CD8-positive, alpha-beta memory T cell (primary cell): ENCODE measurements at regions not wholly inside any gene's neighbourhood (a gene's known extent, or its start where the extent isn't known, plus 50 kb on each side); places are given as distances from the start of the nearest gene placed in this dataset.

Experiments
- CTCF ChIA-PET: fragments of 350-600 bp; sonication (Branson Sonifier 250); formaldehyde crosslinking; loops from one replicate; lab custom pipeline; 2021; ENCODE audit warnings: antibody characterized with exemption; lab: Charles Lee
- POLR2A ChIA-PET: fragments of 350-600 bp; sonication (Branson Sonifier 250); formaldehyde crosslinking; loops from one replicate; lab custom pipeline; 2021; ENCODE audit warnings: antibody characterized with exemption; lab: Charles Lee
- DNase-seq, 5 donors: peaks; one replicate each; pipeline versions ENCODE4 v3.0.0 to v3.0.0-alpha.2; 2020 to 2022; ENCODE audit warnings: mixed read lengths in 1 of 5
- H3K27ac ChIP-seq: one replicate; pipeline ENCODE4 v1.7.0; 2013; ENCODE audit warnings: low read depth, mild to moderate bottlenecking, low read length, moderate library complexity
- H3K27me3 ChIP-seq: 2 replicates; pipeline ENCODE4 v1.7.0; 2013; ENCODE audit warnings: low read length, mild to moderate bottlenecking; ENCODE audit not compliant: insufficient read depth, poor library complexity, severe bottlenecking
- H3K36me3 ChIP-seq: 2 replicates; pipeline ENCODE4 v1.7.0; 2013; ENCODE audit warnings: mild to moderate bottlenecking, low read length, moderate library complexity; ENCODE audit not compliant: insufficient read depth
- H3K4me1 ChIP-seq: 2 replicates; pipeline ENCODE4 v1.7.0; 2013; ENCODE audit warnings: mild to moderate bottlenecking, low read length, moderate library complexity; ENCODE audit not compliant: insufficient read depth
- H3K4me3 ChIP-seq: 2 replicates; pipeline ENCODE4 v1.7.0; 2013; ENCODE audit warnings: mild to moderate bottlenecking, low read length
- H3K9me3 ChIP-seq: 2 replicates; pipeline ENCODE4 v1.7.0; 2013; ENCODE audit warnings: mild to moderate bottlenecking, low read length
- H3K27ac Mint-ChIP-seq, 8 donors: one replicate each; pipeline ENCODE4 v1.8.0; 2020 to 2021; ENCODE audit warnings: mixed read lengths in 8 of 8, mild to moderate bottlenecking in 6 of 8, inconsistent platforms in 3 of 8, moderate library complexity in 3 of 8
- H3K27me3 Mint-ChIP-seq, 2 donors: one replicate each; pipeline ENCODE4 v1.8.0; 2020 to 2021; ENCODE audit warnings: mixed read lengths in 2 of 2, mild to moderate bottlenecking in 1 of 2, moderate library complexity in 1 of 2
- H3K36me3 Mint-ChIP-seq, 3 donors: one replicate each; pipeline ENCODE4 v1.8.0; 2020 to 2021; ENCODE audit warnings: mixed read lengths in 3 of 3, inconsistent platforms in 1 of 3, mild to moderate bottlenecking in 1 of 3
- H3K4me1 Mint-ChIP-seq, 3 donors: one replicate each; pipeline ENCODE4 v1.8.0; 2020 to 2021; ENCODE audit warnings: mixed read lengths in 3 of 3, inconsistent platforms in 1 of 3, mild to moderate bottlenecking in 1 of 3
- H3K4me3 Mint-ChIP-seq, 7 donors: one replicate each; pipeline ENCODE4 v1.8.0; 2020 to 2021; ENCODE audit warnings: mixed read lengths in 7 of 7, mild to moderate bottlenecking in 6 of 7, moderate library complexity in 4 of 7, inconsistent platforms in 2 of 7
- H3K9me3 Mint-ChIP-seq, 5 donors: one replicate each; pipeline ENCODE4 v1.8.0; 2020 to 2022; ENCODE audit warnings: mixed read lengths in 5 of 5, mild to moderate bottlenecking in 3 of 5, moderate library complexity in 2 of 5, inconsistent platforms in 1 of 5

DNA sequence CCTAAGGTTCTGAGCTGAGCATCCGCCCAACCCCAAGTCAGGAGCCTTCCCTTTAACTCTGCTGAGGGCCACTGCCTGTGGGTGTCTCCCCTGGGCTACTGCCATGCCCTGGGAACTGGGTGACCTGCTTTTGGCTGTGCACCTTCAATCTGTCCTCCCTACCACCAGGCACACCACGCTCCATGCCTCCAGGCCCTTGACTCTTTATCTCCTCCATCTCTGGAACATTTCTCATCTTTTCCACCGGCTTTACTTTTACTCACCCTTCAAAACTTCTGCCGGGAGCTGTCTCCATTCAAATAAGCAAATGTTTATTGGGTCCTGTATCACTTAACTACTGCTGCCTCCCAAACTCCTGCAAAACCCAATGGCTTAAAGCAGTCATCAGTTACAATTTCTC lies 83.3 kb upstream of the NHSL1 start:
- CTCF ChIA-PET: no interaction called here

DNA sequence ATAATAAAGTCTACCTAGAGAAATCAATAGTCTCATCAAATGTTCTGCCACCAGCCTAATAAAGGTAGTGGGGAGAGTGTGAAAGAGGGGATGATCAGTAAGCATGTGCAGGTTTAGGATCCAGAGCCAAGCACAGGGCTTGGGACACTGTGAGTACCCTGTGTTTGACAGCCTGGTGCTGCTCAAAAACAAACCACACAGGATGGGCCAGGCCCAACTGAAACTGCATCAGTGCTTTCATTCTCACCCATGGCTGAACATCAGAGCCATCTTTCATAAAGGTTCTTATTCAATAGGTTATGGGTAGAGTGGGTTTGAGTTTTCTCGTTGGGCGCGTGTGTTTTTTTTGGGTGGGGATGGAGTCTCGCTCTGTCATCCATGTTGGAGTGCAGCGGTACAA lies 87.3 kb upstream of the NHSL1 start:
- Histone ChIP-seq H3K27ac (no peak overlapping the region), H3K4me3 (no peak overlapping the region), H3K4me1 (no peaks in the 10 kb centered on the region), H3K36me3 (no peaks in the 10 kb centered on the region), H3K9me3 (no peaks in the 10 kb centered on the region), H3K27me3 (no peaks in the 10 kb centered on the region)
- Mint-ChIP-seq H3K4me3 (no peak overlapping the region), H3K27ac (no peak overlapping the region), H3K4me1 (peaks cover 3 to 11% (median 8%) of the 10 kb centered on the region in 3 donors), H3K9me3 (no peaks in the 10 kb centered on the region), H3K36me3 (no peaks in the 10 kb centered on the region), H3K27me3 (peaks cover 0 to 5% of the 10 kb centered on the region in 2 donors)
- ChIA-PET POLR2A (no interaction called here), CTCF (interaction anchor here (1.1 to 1.7 kb wide), 2 partner anchors 178 to 184 kb away, joined by 3 to 8 read pairs; no protein-coding TSS in a partner anchor)
- no peak for DNase-seq

More for the DNA sequence above, 83.3 kb upstream of the NHSL1 start:
- no peaks in the 10 kb centered on the region for H3K27me3 ChIP-seq
- POLR2A ChIA-PET: no interaction called here
- H3K4me3 Mint-ChIP-seq: no peak overlapping the region
- H3K4me1 ChIP-seq: no peaks in the 10 kb centered on the region
- H3K36me3 ChIP-seq: no peaks in the 10 kb centered on the region
- no peaks in the 10 kb centered on the region for H3K9me3 Mint-ChIP-seq
- no peak overlapping the region for H3K4me3 ChIP-seq
- H3K9me3 ChIP-seq: no peaks in the 10 kb centered on the region
- no peaks in the 10 kb centered on the region for H3K4me1 Mint-ChIP-seq
- H3K27me3 Mint-ChIP-seq: peaks cover 0 to 2% of the 10 kb centered on the region in 2 donors
- H3K36me3 Mint-ChIP-seq: peaks cover 0 to 3% (median 0%) of the 10 kb centered on the region in 3 donors
- H3K27ac Mint-ChIP-seq: peak overlapping the region in 1 of 8 donors; percentile 33
- H3K27ac ChIP-seq: no peak overlapping the region
- no peak for DNase-seq

DNA sequence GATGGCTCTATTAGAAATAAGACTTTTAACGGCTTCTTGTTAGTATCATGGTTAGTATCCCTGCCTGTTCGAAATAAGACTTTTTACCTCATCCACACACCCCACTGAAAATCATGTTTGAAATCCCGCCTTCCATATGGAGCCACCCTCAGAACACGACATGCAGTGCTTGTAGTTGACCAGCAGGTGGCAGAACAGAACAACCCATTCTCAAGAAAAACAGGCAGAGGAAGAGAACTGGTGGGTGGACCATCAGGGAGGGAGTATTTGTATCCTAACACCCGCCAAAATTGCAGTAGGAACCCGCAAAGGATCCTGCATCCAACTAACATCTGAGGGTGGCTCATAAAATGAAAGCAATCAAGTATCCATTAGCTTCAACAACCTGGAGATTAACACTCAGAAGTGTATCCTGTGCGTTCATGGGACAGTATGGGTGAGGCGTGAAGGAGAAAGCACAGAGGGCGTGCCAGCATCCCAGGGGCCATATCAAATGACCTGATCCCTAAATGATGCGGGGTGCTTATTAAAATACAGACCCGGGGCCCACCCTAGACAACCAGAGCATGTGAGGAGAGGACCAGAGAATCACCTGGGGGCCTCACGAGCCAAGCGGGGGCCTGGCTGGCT lies 89.6 kb upstream of the NHSL1 start:
- Histone ChIP-seq H3K27me3 (no peaks in the 10 kb centered on the region), H3K27ac (no peak overlapping the region), H3K4me1 (peaks cover 8% of the 10 kb centered on the region), H3K36me3 (no peaks in the 10 kb centered on the region), H3K4me3 (no peak overlapping the region), H3K9me3 (no peaks in the 10 kb centered on the region)
- POLR2A ChIA-PET: no interaction called here
- Mint-ChIP-seq H3K9me3 (no peaks in the 10 kb centered on the region), H3K27me3 (peaks cover 0 to 5% of the 10 kb centered on the region in 2 donors), H3K4me3 (peak overlapping the region in 1 of 7 donors; percentile 4), H3K4me1 (peaks cover 15 to 24% (median 21%) of the 10 kb centered on the region in 3 donors), H3K36me3 (no peaks in the 10 kb centered on the region), H3K27ac (no peak overlapping the region)
- peak; percentile 19 to 62 (median 43) for DNase-seq
- CTCF ChIA-PET: interaction anchor here (0.8 to 1.5 kb wide), 8 partner anchors 11 to 474 kb away, joined by 3 to 21 read pairs (median 4); no protein-coding TSS in a partner anchor

DNA sequence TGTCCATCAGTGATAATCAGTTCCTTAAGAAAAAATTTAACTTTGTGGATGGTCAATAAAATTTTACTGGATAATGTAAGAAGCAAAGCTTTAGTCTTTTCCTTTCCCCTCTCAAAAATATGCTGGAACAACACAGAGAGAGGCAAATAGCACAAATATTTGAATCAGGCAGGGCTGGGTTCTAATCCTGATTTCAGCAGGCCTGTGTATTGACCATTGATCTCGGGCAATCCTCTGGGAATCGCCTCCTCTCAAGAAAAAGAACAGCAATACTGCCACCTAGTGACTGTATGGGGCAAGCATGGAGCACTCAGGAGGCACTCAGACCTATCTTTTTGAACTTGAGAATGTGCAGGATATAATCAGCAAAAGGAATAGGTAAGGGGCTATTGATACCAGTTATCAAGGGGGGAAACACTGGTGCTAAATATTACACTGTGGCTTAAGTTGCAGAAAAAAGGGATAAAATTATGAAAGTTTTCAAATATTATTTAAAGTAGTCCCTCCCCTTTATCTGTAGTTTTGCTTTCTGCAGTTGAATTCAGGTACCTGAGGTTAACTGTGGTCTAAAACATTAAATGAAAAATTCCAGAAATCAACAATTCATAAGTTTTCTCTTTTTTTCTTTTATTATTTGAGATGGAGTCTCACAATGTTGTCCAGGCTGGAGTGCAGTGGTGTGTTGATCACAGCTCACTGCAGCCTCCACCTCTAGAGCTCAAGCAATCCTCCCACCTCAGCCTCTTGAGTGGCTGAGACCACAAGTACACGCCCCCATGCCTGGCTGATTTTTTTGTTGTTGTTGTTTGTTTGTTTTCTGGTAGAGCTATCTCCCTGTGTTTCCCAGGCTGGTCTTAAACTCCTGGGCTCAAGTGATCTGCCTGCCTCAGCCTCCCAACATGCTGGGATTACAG lies 91.8 kb upstream of the NHSL1 start:
- no peaks in the 10 kb centered on the region for H3K27me3 ChIP-seq
- peaks cover 5 to 6% of the 10 kb centered on the region in 2 donors for H3K27me3 Mint-ChIP-seq
- no peaks in the 10 kb centered on the region for H3K9me3 Mint-ChIP-seq
- no peak overlapping the region for H3K4me3 ChIP-seq
- no peak overlapping the region for H3K27ac ChIP-seq
- H3K36me3 ChIP-seq: no peaks in the 10 kb centered on the region
- POLR2A ChIA-PET: no interaction called here
- H3K9me3 ChIP-seq: no peaks in the 10 kb centered on the region
- H3K4me3 Mint-ChIP-seq: no peak overlapping the region
- no peak overlapping the region for H3K27ac Mint-ChIP-seq
- CTCF ChIA-PET: interaction anchor here (0.9 to 2.9 kb wide), 9 partner anchors 8 to 773 kb away, joined by 3 to 12 read pairs (median 3); no protein-coding TSS in a partner anchor
- peak; percentile 12 to 52 (median 16) for DNase-seq
- no peaks in the 10 kb centered on the region for H3K36me3 Mint-ChIP-seq
- H3K4me1 ChIP-seq: peaks cover 8% of the 10 kb centered on the region
- peaks cover 15 to 24% (median 21%) of the 10 kb centered on the region in 3 donors for H3K4me1 Mint-ChIP-seq

DNA sequence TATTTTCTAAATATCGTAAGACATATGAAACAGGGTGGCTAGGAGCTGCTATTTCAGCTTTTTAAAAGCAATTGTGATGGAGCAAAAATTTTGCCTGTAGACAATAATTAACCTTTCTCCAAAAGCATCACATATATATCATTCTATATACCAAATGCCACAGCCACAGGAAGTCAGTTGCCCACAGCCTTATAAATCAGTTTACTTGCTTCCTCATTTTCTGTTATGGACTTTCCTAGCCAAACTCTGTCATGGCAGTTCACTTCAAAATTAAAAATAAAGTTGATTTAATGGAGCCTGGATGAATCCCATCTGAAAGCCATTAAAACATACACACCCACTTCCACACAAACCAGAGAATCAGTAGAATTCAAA lies 93.4 kb upstream of the NHSL1 start:
- Mint-ChIP-seq H3K27ac (peak overlapping the region in 3 of 8 donors; percentile 5 to 58 (median 26)), H3K36me3 (no peaks in the 10 kb centered on the region), H3K27me3 (peaks cover 5 to 6% of the 10 kb centered on the region in 2 donors), H3K4me1 (peaks cover 15 to 24% (median 21%) of the 10 kb centered on the region in 3 donors), H3K4me3 (peak overlapping the region; percentile 32 to 69 (median 62)), H3K9me3 (no peaks in the 10 kb centered on the region)
- H3K27ac ChIP-seq: no peak overlapping the region
- ChIA-PET CTCF (interaction anchor here (1.3 to 2.9 kb wide), 2 partner anchors 10 to 173 kb away, joined by 3 to 12 read pairs; no protein-coding TSS in a partner anchor), POLR2A (no interaction called here)
- no peak for DNase-seq
- no peaks in the 10 kb centered on the region for H3K36me3 ChIP-seq
- no peak overlapping the region for H3K4me3 ChIP-seq
- no peaks in the 10 kb centered on the region for H3K27me3 ChIP-seq
- H3K9me3 ChIP-seq: no peaks in the 10 kb centered on the region
- H3K4me1 ChIP-seq: peaks cover 8% of the 10 kb centered on the region

DNA sequence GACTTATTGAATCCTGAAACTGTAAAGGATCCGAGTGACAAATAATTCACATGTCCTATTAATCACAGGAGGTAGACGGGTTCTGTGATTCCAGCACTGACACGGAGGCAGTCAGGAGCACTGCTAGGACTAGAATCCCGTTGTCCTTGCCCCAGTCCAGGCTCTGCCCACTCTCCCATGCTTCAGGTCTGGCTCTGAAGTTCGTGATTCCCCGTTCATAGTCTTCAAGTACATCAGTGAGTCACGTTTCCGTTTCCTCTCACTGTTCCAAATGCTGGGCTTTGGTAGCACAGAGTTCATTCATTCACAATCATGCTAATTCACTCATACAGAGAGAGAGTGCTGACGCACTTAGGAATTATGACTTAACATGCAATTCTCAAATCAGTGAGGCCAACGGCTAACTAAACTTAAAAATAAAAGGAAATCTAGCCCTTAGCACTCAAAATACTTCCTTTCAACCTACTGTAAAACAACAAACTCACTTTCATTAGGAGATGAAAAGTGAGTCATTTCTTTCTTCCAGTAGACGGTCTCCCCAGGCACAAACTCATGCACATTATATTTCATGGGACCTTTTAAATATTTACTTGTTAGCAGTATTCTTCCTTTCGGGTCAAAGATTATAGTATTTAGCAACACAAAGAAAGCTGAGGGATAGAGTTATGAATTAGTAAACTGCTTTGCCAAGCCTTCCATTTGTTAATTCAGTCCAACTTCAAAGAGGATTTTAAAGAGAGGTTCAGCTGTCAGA lies 94.0 kb upstream of the NHSL1 start:
- CTCF ChIA-PET: no interaction called here
- DNase-seq: peak in 1 of 5 donors; percentile 9
- H3K9me3 ChIP-seq: no peaks in the 10 kb centered on the region
- no peak overlapping the region for H3K27ac ChIP-seq
- H3K4me3 ChIP-seq: no peak overlapping the region
- Mint-ChIP-seq H3K27ac (peak overlapping the region in 4 of 8 donors; percentile 5 to 58 (median 16)), H3K36me3 (no peaks in the 10 kb centered on the region), H3K4me3 (peak overlapping the region; percentile 32 to 69 (median 62)), H3K4me1 (peaks cover 15 to 24% (median 21%) of the 10 kb centered on the region in 3 donors), H3K9me3 (no peaks in the 10 kb centered on the region), H3K27me3 (peaks cover 5 to 6% of the 10 kb centered on the region in 2 donors)
- POLR2A ChIA-PET: no interaction called here
- H3K27me3 ChIP-seq: no peaks in the 10 kb centered on the region
- no peaks in the 10 kb centered on the region for H3K36me3 ChIP-seq
- peaks cover 8% of the 10 kb centered on the region for H3K4me1 ChIP-seq

DNA sequence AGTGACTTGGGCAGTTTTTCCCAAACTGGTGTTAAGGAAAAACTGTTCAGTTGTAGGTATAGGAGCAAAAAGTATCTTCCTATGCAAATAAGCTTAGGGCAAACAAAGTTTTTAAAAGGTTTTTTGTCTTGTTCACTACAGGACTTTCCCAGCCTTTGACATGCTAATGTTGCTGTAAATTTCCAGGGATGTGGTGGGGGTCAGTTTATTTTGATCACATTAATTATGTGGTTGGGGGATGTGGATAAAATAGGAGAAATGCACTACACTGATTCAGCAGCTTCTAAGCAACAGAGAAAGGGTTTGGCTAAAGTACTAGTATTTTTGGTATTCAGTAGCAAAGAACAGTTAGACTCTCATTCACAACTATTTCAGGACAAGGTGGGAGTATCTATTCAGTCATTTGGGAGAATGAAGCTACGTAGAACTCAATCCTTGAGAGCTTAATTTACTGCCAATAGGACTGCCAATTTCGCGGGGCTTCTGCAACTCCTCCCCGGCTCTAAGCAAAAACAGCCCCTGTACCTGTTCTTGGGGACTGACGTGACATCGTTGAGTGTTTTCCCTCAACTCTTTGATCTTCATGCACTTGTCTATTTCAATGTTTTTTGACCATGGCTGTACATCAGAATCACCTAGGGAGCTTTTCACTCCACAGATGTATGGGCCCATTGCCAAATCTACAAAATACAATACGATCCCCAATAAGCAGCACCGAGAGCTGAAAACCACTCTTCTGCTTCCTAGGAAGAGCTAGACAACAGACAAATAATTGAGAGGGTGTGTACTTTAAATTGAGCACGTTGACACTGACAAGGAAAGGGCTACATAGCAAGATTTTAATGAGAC lies 94.8 kb upstream of the NHSL1 start:
- H3K36me3 Mint-ChIP-seq: no peaks in the 10 kb centered on the region
- Histone ChIP-seq H3K4me1 (peaks cover 8% of the 10 kb centered on the region), H3K27ac (no peak overlapping the region), H3K4me3 (no peak overlapping the region), H3K27me3 (no peaks in the 10 kb centered on the region), H3K36me3 (no peaks in the 10 kb centered on the region), H3K9me3 (no peaks in the 10 kb centered on the region)
- H3K9me3 Mint-ChIP-seq: no peaks in the 10 kb centered on the region
- ChIA-PET CTCF (no interaction called here), POLR2A (no interaction called here)
- no peak overlapping the region for H3K4me3 Mint-ChIP-seq
- H3K27ac Mint-ChIP-seq: no peak overlapping the region
- DNase-seq: no peak
- peaks cover 12 to 18% (median 17%) of the 10 kb centered on the region in 3 donors for H3K4me1 Mint-ChIP-seq
- peaks cover 3 to 5% of the 10 kb centered on the region in 2 donors for H3K27me3 Mint-ChIP-seq
